ENCODE measurements at regions not wholly inside any gene's neighbourhood (a gene's known extent, or its start where the extent isn't known, plus 50 kb on each side); places are given as distances from the start of the nearest gene placed in this dataset.
"Not testable (repeated sequence)": the region's sequence is repeated elsewhere in the genome, so short reads cannot be mapped to it uniquely, and the experiment has no call there.

DNA sequence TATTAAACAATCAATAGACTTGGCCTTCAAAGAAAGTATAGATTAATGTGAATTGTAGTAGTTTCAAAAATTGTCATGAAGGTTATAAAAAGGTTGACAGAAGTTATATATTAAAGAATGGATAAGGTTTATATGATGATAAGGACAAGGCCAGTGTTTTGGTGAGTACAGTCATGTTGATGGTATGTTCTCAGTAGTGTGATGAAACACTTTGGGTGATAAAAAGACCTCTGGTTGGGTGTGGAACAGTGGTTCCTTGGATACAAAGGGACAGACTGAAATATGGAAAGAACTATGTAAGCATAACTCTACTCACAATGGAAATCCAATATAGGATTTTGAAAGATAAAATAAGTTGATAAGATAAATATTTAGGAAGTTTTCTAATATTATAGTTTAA, 866.3 kb downstream of the ANKRD7 start:
- Histone ChIP-seq H3K36me3 (ENCODE audit: control insufficient read depth, insufficient read depth, low read length) (no peaks in the 10 kb centered on the region), H3K4me3 (ENCODE audit: insufficient read depth, low read depth, low read length) (no peak overlapping the region), H3K27me3 (ENCODE audit: control insufficient read depth, insufficient read depth, low read length, poor library complexity, severe bottlenecking) (no peaks in the 10 kb centered on the region), H3K4me1 (ENCODE audit: control insufficient read depth, insufficient read depth, low read length) (no peaks in the 10 kb centered on the region), H3K27ac (ENCODE audit: insufficient read depth, low read depth, low read length, poor library complexity, severe bottlenecking) (no peak overlapping the region), H3K9me3 (ENCODE audit: control insufficient read depth, low read length) (no peaks in the 10 kb centered on the region)

DNA sequence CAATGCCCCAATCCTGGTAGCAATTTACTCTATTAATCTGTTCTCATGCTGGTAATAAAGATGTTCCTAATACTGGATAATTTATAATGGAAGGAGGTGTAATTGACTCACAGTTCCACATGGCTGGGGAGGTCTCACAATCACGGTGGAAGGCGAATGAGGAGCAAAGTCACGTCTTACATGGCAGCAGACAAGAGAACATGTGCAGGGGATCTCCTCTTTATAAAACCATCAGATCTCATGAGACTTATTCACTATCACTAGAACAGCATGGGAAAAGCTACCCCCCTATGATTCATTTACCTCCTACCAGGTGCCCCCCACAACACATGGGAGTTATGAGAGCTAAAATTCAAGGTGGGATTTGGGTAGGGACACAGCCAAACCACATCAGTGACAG, 872.2 kb downstream of the ANKRD7 start:
- no peak overlapping the region for H3K27ac ChIP-seq (ENCODE audit: insufficient read depth, low read depth, low read length, poor library complexity, severe bottlenecking)
- H3K4me3 ChIP-seq (ENCODE audit: insufficient read depth, low read depth, low read length) = no peak overlapping the region
- no peaks in the 10 kb centered on the region for H3K27me3 ChIP-seq (ENCODE audit: control insufficient read depth, insufficient read depth, low read length, poor library complexity, severe bottlenecking)
- no peaks in the 10 kb centered on the region for H3K36me3 ChIP-seq (ENCODE audit: control insufficient read depth, insufficient read depth, low read length)
- H3K4me1 ChIP-seq (ENCODE audit: control insufficient read depth, insufficient read depth, low read length) = peaks cover 3% of the 10 kb centered on the region
- no peaks in the 10 kb centered on the region for H3K9me3 ChIP-seq (ENCODE audit: control insufficient read depth, low read length)
- 90 to 93% methylated on average over 3 of the region's 3 CpGs for WGBS, 2 experiments

DNA sequence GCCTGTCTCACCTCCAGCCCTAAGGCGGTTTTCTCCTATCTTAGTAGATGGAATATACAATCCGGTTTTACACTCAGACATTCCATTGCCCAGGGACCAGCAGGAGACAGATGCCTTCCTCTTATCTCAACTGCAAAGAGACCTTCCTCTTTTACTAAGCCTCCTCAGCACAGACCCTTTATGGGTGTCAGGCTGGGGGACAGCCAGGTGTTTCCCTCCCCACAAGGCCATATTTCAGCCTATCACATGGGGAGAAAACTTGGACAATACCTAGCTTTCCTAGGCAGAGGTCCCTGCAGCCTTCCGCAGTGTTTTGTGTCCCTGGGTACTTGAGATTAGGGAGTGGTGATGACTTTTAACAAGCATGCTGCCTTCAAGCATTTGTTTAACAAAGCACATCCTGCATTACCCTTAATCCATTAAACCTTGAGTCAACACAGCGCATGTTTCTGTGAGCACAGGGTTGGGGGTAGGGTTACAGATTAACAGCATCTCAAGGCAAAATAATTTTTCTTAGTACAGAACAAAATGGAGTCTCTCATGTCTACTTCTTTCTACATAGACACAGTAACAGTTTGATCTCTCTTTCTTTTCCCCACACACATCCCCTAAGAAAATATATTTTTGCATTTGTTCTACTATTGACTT, 876.2 kb downstream of the ANKRD7 start:
- H3K27me3 ChIP-seq (ENCODE audit: control insufficient read depth, insufficient read depth, low read length, poor library complexity, severe bottlenecking); H3K27ac ChIP-seq (ENCODE audit: insufficient read depth, low read depth, low read length, poor library complexity, severe bottlenecking); H3K9me3 ChIP-seq (ENCODE audit: control insufficient read depth, low read length); H3K4me1 ChIP-seq (ENCODE audit: control insufficient read depth, insufficient read depth, low read length); H3K4me3 ChIP-seq (ENCODE audit: insufficient read depth, low read depth, low read length); H3K36me3 ChIP-seq (ENCODE audit: control insufficient read depth, insufficient read depth, low read length): not testable (repeated sequence)
- whole genome bisulfite sequencing, 2 experiments = 24% methylated on average over 2 to 3 of the region's 4 CpGs

DNA sequence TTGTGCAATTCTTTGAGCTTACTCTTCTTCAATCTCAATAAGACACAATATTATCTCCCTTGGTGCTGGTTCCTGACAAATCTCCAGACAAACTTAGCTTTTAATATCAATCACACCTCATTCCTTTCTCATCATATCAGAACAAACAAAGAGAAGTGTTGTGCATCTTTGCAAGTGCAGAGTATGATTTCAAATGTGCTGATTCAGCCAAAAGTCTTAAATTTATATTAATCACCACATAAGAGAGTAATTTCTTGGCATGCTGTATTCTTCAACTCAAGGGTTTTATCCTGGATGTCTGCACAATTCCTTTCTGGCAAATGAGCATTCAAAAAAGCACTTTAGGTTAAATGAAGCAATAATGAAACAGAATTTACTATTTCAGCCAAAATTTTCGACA, 877.8 kb downstream of the ANKRD7 start:
- peaks cover 3% of the 10 kb centered on the region for H3K4me1 ChIP-seq (ENCODE audit: control insufficient read depth, insufficient read depth, low read length)
- WGBS, 2 experiments = 93 to 100% methylated on average over 1 of the region's 1 CpG

DNA sequence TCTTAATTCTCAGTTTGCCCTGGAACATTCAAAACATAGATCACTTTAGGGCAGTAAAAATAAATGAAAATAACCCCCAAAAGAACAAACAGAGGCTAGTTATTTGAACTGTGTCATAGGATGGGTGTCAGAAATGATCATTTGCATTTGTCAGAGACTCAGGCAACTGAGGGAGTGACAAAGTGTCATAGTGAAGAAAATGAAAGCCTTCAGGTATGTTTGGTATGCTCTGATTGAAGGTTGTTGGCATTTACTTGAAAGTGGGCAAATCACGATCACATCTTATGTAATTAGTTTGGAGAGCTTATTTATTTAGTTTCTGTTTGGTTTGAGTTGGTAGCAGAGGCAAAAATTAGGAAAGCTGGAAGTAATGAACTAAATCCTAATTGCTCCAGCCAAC, 880.9 kb downstream of the ANKRD7 start:
- 90 to 92% methylated on average over 1 of the region's 1 CpG for WGBS, 2 experiments
- H3K4me1 ChIP-seq (ENCODE audit: control insufficient read depth, insufficient read depth, low read length) = peaks cover 3% of the 10 kb centered on the region
- H3K4me3 ChIP-seq (ENCODE audit: insufficient read depth, low read depth, low read length) = no peak overlapping the region
- no peaks in the 10 kb centered on the region for H3K27me3 ChIP-seq (ENCODE audit: control insufficient read depth, insufficient read depth, low read length, poor library complexity, severe bottlenecking)
- no peak overlapping the region for H3K27ac ChIP-seq (ENCODE audit: insufficient read depth, low read depth, low read length, poor library complexity, severe bottlenecking)
- H3K36me3 ChIP-seq (ENCODE audit: control insufficient read depth, insufficient read depth, low read length) = no peaks in the 10 kb centered on the region
- no peaks in the 10 kb centered on the region for H3K9me3 ChIP-seq (ENCODE audit: control insufficient read depth, low read length)

More for the DNA sequence above, 877.8 kb downstream of the ANKRD7 start:
- H3K9me3 ChIP-seq (ENCODE audit: control insufficient read depth, low read length) = no peaks in the 10 kb centered on the region
- H3K27ac ChIP-seq (ENCODE audit: insufficient read depth, low read depth, low read length, poor library complexity, severe bottlenecking) = no peak overlapping the region
- H3K4me3 ChIP-seq (ENCODE audit: insufficient read depth, low read depth, low read length) = no peak overlapping the region
- H3K27me3 ChIP-seq (ENCODE audit: control insufficient read depth, insufficient read depth, low read length, poor library complexity, severe bottlenecking) = no peaks in the 10 kb centered on the region
- H3K36me3 ChIP-seq (ENCODE audit: control insufficient read depth, insufficient read depth, low read length) = no peaks in the 10 kb centered on the region

DNA sequence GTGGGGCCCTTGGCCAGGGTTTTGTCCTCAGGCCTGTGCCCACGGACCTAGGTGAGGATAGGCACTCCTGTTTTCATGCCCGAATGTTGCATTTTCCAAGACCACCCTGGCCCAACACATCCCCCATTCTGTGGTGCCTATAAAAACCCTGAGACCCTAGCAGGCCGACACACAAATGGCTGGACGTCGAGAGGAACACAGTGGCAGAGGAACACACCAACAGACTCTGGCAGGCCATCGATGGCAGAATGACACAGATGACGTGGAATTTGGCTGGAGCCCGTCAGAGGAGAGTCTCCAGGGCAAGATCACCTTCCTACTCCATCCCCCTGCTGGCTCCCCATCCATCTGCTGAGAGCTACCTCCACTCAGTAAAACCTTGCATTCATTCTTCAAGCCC, 898.8 kb downstream of the ANKRD7 start:
- WGBS, 2 experiments = 92 to 98% methylated on average over 8 of the region's 8 CpGs

DNA sequence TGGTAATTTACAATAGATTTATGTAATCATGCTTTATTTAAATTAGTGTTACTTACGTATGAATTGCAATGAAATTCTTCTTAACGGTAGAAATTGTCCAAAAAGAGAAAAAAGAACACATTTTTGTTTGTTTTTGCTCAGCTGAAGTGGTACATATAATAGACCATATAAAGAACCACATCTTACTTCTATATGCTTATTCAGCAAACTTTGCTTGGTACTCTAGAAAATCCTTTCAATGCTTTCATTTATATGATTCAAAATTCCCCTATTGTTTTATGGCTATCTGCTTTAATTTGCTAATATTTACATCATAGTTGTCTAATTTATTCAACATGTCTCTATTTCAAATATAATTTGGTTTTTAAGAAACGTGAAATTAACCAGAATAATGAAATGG, 903.2 kb downstream of the ANKRD7 start:
- no peaks in the 10 kb centered on the region for H3K27me3 ChIP-seq (ENCODE audit: control insufficient read depth, insufficient read depth, low read length, poor library complexity, severe bottlenecking)
- H3K9me3 ChIP-seq (ENCODE audit: control insufficient read depth, low read length) = no peaks in the 10 kb centered on the region
- no peaks in the 10 kb centered on the region for H3K4me1 ChIP-seq (ENCODE audit: control insufficient read depth, insufficient read depth, low read length)
- WGBS, 2 experiments = 88 to 100% methylated on average over 1 to 3 of the region's 3 CpGs
- no peak overlapping the region for H3K27ac ChIP-seq (ENCODE audit: insufficient read depth, low read depth, low read length, poor library complexity, severe bottlenecking)
- H3K36me3 ChIP-seq (ENCODE audit: control insufficient read depth, insufficient read depth, low read length) = no peaks in the 10 kb centered on the region
- H3K4me3 ChIP-seq (ENCODE audit: insufficient read depth, low read depth, low read length) = no peak overlapping the region

More for the DNA sequence above, 898.8 kb downstream of the ANKRD7 start:
- H3K9me3 ChIP-seq (ENCODE audit: control insufficient read depth, low read length) = no peaks in the 10 kb centered on the region
- no peaks in the 10 kb centered on the region for H3K4me1 ChIP-seq (ENCODE audit: control insufficient read depth, insufficient read depth, low read length)
- no peaks in the 10 kb centered on the region for H3K27me3 ChIP-seq (ENCODE audit: control insufficient read depth, insufficient read depth, low read length, poor library complexity, severe bottlenecking)
- no peak overlapping the region for H3K27ac ChIP-seq (ENCODE audit: insufficient read depth, low read depth, low read length, poor library complexity, severe bottlenecking)
- no peak overlapping the region for H3K4me3 ChIP-seq (ENCODE audit: insufficient read depth, low read depth, low read length)
- no peaks in the 10 kb centered on the region for H3K36me3 ChIP-seq (ENCODE audit: control insufficient read depth, insufficient read depth, low read length)

DNA sequence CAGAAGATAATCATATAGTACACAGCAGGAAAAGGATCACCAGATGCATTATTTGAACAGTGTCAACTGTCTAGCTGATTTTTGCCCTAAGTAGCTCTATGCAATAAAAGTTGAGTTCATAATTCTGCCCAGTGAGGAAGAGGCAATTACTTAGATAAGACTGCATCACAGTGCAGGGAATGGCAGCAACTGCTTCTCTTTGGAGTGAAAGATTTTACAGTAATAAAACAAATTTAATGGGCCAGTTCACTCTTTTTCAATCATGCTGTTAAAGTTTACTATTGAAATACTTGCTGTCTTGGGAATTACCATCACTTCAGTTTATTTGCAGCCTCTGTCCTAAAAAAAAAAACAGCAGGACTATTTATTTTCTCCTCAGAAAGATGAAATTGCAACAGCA, 907.9 kb downstream of the ANKRD7 start:
- Histone ChIP-seq H3K27me3 (ENCODE audit: control insufficient read depth, insufficient read depth, low read length, poor library complexity, severe bottlenecking) (no peaks in the 10 kb centered on the region), H3K36me3 (ENCODE audit: control insufficient read depth, insufficient read depth, low read length) (no peaks in the 10 kb centered on the region), H3K27ac (ENCODE audit: insufficient read depth, low read depth, low read length, poor library complexity, severe bottlenecking) (no peak overlapping the region), H3K4me3 (ENCODE audit: insufficient read depth, low read depth, low read length) (no peak overlapping the region), H3K4me1 (ENCODE audit: control insufficient read depth, insufficient read depth, low read length) (no peaks in the 10 kb centered on the region), H3K9me3 (ENCODE audit: control insufficient read depth, low read length) (no peaks in the 10 kb centered on the region)

DNA sequence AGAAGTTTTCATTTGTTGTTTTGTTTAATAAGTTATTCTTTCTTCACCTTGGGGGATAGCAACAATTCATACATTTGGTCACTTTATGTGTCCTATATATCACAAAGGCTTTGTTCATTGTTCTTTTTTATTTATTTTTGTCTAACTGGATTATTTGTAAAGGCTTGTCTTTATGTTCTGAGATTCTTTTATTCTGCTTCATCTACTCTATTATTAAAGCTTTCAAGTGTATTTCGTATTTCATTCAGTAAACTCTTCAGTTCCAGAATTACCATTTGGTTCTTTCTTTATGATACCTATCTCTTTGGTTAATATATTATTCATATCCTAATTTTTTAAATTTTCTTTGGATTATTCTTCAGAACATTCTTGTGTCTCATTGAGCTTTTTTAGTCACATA, 942.9 kb downstream of the ANKRD7 start:
- no peak overlapping the region for H3K27ac ChIP-seq (ENCODE audit: insufficient read depth, low read depth, low read length, poor library complexity, severe bottlenecking)
- no peaks in the 10 kb centered on the region for H3K36me3 ChIP-seq (ENCODE audit: control insufficient read depth, insufficient read depth, low read length)
- H3K4me3 ChIP-seq (ENCODE audit: insufficient read depth, low read depth, low read length) = no peak overlapping the region
- H3K27me3 ChIP-seq (ENCODE audit: control insufficient read depth, insufficient read depth, low read length, poor library complexity, severe bottlenecking) = no peaks in the 10 kb centered on the region
- no peaks in the 10 kb centered on the region for H3K4me1 ChIP-seq (ENCODE audit: control insufficient read depth, insufficient read depth, low read length)
- WGBS, 2 experiments = 100% methylated on average over 1 of the region's 1 CpG; no CpG with 5 or more reads in 1 of the 2 experiments
- H3K9me3 ChIP-seq (ENCODE audit: control insufficient read depth, low read length) = no peaks in the 10 kb centered on the region

DNA sequence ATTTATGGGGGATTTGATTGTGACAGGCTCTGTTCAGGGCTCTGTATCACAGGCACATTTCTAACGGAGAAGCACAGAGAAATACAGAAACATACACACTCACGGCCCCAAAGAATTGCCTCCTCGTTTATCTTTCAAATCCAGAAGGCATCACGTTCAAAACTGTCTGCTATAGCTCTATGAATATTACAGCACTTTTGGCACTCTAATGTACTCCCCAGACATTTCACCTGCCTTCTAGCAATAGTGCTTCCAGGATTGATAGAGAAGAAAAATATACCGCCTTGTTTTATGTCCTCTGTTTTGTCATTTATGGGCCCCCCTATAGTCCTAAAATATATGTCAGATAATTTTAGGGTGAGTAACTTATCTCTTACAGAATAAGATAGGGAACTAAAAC, 947.5 kb downstream of the ANKRD7 start:
- no peaks in the 10 kb centered on the region for H3K9me3 ChIP-seq (ENCODE audit: control insufficient read depth, low read length)
- no peak overlapping the region for H3K4me3 ChIP-seq (ENCODE audit: insufficient read depth, low read depth, low read length)
- 92% methylated on average over 4 to 5 of the region's 5 CpGs for WGBS, 2 experiments

More for the DNA sequence above, 947.5 kb downstream of the ANKRD7 start:
- H3K36me3 ChIP-seq (ENCODE audit: control insufficient read depth, insufficient read depth, low read length) = no peaks in the 10 kb centered on the region
- H3K4me1 ChIP-seq (ENCODE audit: control insufficient read depth, insufficient read depth, low read length) = no peaks in the 10 kb centered on the region
- H3K27ac ChIP-seq (ENCODE audit: insufficient read depth, low read depth, low read length, poor library complexity, severe bottlenecking) = no peak overlapping the region
- H3K27me3 ChIP-seq (ENCODE audit: control insufficient read depth, insufficient read depth, low read length, poor library complexity, severe bottlenecking) = no peaks in the 10 kb centered on the region

Data from ectodermal cell (in vitro differentiated cells).